ENCODE measurements at regions not wholly inside any gene's neighbourhood (a gene's known extent, or its start where the extent isn't known, plus 50 kb on each side); places are given as distances from the start of the nearest gene placed in this dataset.
"Not testable (repeated sequence)": the region's sequence is repeated elsewhere in the genome, so short reads cannot be mapped to it uniquely, and the experiment has no call there.

GRCh38 chr10:62590306-62590705 is 214.2 kb upstream of the ADO start:
- DNase-seq (ENCODE audit: low spot score), result no peak

- peak; percentile 72 for DNase-seq (ENCODE audit: low spot score)
These were observed 210.4 kb upstream of the ADO start for GRCh38 chr10:62594093-62594520.

DNA sequence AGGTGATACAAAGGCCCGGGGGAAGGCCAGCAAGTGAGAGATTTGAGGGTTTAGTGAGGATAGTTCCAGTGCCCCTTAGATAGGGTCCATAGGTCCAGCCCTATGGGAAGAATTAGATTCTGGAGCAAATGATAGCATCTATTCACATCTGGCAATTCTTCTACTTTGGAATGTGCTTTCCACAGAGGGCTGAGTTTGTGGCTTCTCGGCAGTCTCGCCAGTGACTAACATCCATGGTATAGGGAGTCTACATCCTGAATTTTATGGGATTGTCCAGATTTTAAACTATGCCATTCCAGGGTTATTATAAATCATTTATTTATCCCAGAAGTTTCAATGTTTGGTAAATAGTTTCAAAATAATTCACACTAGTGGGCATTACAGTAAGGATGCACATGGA is 207.3 kb upstream of the ADO start:
- peak; percentile 74 for DNase-seq (ENCODE audit: low spot score)

DNA sequence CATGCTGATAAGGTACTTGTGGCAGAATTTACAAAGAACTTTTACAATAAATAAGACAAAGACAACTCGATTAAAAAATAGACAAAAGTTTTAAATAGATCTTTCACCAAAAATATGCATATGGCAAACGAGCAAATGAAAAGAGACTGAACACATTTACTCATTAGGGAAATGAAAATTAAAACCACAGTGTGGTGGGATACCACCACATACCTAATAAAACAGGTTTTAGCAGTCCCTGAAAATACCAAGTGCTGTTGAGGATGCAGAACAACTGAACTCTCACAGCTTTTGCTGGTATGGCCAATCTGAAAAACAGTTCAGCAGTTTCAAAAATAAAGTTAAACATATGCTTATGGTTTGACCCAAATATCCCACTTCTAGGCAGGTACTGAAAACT is 205.4 kb upstream of the ADO start:
- no peak for DNase-seq (ENCODE audit: low spot score)

DNA sequence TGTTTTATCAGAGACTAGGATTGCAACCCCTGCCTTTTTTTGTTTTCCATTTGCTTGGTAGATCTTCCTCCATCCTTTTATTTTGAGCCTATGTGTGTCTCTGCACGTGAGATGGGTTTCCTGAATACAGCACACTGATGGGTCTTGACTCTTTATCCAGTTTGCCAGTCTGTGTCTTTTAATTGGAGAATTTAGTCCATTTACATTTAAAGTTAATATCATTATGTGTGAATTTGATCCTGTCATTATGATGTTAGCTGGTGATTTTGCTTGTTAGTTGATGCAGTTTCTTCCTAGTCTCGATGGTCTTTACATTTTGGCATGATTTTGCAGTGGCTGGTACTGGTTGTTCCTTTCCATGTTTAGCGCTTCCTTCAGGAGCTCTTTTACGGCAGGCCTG is 198.0 kb upstream of the ADO start:
- DNase-seq (ENCODE audit: low spot score), result not testable (repeated sequence)

DNA sequence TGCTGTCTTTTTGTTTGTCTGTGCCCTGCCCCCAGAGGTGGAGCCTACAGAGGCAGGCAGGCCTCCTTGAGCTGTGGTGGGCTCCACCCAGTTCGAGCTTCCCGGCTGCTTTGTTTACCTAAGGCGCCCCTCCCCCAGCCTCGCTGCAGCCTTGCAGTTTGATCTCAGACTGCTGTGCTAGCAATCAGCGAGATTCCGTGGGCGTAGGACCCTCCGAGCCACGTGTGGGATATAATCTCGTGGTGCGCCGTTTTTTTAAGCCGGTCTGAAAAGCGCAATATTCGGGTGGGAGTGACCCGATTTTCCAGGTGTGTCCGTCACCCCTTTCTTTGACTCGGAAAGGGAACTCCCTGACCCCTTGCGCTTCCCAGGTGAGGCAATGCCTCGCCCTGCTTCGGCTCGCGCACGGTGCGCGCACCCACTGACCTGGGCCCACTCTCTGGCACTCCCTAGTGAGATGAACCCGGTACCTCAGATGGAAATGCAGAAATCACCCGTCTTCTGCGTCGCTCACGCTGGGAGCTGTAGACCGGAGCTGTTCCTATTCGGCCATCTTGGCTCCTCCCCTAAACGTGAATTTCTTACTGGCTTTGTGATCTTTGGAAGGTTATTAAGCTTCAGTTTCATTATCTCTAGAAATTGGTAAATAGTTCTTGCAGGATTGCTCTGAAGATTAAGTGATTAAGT is 196.2 kb upstream of the ADO start:
- DNase-seq (ENCODE audit: low spot score), result not testable (repeated sequence)

GRCh38 chr10:62610649-62611229 is 193.8 kb upstream of the ADO start:
- DNase-seq (ENCODE audit: low spot score), result peak; percentile 85

DNA sequence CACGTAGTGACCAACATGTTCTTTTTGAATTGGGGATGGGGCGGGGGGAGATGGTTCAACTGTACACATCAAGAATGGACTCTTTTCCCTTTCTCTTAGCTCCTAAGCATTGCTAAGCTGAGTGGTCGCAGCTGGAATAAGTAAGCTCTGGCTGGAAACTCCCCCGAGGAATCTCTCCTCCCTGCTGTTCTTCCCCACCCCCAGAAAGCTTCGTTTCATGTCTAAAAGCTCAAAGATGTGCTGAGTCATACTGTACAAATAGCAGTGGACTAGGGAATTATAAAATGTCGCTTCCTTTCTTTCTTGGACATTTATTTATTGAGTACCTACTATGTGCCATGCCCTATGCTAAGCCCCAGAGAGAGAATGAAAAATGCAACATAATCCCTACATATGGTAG is 191.1 kb upstream of the ADO start:
- DNase-seq (ENCODE audit: low spot score), result peak; percentile 62

DNA sequence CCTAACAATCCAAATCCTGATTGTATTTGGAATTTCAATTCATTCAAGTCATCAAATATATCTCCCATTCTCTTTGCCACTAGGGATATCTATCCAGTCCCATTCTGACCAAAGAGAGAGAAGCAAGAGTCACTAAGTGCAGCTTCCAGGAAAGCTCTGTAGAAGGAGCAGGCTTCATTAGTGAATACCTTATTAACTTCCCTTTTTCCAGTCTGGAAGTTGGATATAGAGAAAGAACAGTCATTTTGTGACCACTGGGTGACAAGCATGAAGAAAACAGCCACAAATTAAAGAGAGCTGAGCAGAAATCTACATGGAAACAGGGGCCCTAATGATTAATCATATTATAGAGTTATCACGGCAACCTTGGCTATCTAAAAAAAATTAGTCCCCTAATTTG is 190.7 kb upstream of the ADO start:
- DNase-seq (ENCODE audit: low spot score), result no peak

DNA sequence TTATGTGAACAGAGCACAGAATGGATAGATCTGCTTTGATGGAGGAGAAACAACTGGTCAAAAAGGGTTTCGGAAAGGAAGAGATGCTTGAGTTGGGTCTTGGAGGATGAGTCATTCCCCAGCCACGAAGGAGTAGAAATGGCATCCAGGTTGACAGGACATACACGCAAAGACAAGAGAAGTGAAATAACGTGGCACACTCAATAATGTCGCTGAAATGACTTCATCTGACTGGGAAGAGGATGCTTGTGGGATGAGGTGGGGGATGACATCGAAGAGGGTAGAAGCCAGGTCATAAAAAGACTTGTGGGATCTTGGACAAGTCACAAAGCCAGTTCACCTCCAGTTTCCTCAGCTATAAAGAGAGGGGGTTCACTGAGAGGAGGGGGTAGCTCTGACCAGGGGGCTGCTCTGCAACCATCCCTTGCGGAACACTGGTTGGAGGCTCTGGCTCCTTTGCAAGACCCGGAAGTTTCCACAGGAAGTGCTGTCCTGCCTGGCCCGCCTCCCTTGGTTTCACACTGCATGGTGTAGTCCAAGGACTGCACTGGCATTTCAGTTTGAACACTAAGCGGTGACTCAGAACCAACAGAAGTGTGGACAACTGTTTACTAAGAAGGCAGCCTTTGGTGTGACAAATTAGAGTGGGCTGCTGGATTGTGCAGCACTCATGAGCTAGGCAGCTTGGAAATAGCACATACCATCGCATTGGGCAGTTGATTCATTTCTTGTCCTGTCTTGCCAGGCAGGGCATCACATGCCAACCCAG is 189.9 kb upstream of the ADO start:
- peak; percentile 57 for DNase-seq (ENCODE audit: low spot score)

- no peak for DNase-seq (ENCODE audit: low spot score)
These were observed 187.5 kb upstream of the ADO start for GRCh38 chr10:62616885-62617590.

- DNase-seq (ENCODE audit: low spot score), result no peak
These were observed 186.9 kb upstream of the ADO start for GRCh38 chr10:62617652-62618051.

DNA sequence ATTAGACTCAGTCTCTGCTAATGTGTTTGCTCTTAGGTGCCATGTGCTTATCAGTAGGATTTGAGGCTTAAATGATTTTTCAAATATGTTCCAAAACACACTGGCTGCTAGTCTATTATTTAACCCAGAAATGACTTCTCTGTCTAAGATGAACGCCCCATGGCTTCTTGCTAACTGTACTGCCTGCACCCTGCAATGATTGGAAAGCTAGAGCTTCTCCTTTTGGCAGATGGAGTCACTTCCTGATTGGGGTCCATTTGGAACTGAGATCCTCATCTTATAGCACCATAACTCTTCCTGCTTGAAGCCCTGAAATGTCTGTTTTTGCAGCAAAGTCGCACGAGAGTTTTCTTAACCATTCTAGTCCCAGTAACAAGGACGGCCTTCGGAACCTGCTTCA is 186.5 kb upstream of the ADO start:
- DNase-seq (ENCODE audit: low spot score), result no peak

GRCh38 chr10:62618576-62619412 is 185.7 kb upstream of the ADO start:
- peak; percentile 88 for DNase-seq (ENCODE audit: low spot score)

DNA sequence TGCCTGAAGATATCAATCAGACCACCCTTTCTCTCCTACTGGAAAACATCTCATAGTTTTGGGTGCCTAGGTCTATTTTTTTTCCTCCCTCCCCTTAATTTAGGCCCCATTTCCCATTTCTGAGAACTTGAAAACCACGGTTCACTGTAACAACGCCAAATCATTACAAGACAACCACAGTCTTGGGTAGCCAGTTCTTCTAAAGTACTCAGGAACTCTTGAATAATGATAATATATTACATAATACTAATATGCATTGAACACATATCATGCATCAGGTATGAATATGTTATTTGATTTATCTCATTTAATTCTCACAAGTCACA is 185.1 kb upstream of the ADO start:
- peak; percentile 21 for DNase-seq (ENCODE audit: low spot score)

DNA sequence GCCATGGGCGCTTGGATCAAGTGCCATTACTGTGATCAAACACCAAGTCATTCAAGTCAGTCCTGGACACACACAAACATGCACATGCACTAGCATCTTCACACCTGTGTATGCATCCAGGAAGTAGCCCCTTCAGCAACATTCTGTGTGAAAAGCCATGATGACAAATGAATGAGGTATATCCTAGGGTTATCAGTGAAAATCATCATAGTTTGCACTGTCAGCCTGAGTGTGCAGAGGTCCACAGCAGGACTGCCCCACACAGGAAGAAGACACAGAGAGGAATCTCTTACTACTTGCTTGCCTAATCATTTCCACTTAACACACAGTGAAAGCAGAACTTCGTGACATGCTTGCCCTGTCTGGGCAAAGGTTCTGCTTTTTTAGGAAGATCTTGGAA is 184.0 kb upstream of the ADO start:
- DNase-seq (ENCODE audit: low spot score), result no peak

DNA sequence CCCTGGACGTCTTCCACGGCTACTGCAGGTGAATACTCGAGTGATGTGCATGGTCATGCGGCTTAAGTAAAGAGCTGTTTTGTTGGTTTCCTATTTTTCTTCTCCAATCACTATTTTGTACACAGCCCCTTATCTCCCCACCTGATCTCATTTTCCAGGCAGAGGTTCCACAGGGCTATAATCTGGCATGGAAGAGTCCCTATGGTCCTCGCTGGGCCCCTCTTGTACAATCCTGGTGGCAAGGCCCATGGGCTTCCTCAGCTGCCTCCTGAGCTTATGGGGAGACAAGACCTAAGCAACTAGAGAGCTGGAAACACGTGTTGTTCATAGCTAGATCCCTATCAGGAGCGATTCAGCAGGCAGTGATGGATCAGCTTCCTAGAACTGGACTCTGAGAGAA is 181.3 kb upstream of the ADO start:
- no peak for DNase-seq (ENCODE audit: low spot score)

DNA sequence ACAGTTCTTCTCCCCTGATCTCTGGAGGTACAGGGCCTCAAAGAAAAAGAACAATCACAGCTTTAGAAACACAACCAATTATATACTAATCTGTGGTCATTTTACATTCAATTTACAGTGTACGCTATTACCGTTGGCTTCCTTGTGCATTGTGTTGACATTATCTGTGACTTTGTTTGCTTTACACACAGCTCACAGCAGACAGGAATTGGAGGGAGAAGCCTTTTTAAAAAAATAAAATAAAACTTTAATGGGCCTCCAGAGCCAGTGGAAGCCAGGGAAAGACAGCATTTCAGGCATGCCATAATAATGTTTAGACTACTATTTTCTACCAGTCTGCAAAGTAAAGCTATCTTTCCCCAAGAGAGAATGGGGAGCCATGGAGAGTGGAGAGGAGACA is 179.0 kb upstream of the ADO start:
- DNase-seq (ENCODE audit: low spot score), result no peak

DNA sequence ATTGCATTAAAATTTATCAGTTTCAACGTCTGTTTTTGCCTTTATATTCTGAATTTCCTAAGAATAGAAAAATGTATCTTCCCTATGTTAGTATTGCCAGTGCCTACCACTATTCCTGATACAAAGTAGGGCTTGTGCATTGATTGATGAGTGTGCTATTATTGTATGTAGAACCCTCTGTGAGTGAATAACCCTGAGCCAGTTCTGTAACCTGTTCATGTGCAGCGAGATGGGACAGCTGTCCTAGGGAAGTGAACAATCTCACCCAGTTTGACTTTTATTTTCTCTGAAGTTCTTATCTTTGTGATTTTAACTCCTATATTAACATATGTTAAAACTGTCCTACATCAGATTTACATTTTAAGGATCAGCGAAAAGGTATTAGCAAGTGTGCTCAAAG is 178.4 kb upstream of the ADO start:
- DNase-seq (ENCODE audit: low spot score), result no peak

DNA sequence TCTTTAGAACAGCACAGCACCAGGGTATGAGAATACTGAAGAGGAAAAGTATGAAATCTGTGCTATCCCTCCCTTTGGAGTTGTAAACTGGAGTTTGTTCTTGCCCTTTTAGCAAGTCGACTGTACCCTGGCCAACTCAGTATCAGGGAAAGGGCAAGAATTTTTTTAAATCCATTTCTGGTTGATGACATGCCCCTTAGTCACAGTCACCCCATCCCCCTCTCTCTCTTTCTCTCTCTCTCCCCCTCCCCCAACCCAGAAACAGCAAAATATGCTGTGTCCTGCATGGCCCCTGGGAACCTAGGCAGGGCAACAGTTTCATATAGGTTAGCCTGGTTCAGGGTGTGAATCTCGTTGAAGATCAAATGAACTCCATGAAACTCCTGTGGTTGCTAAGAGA is 177.7 kb upstream of the ADO start:
- peak; percentile 40 for DNase-seq (ENCODE audit: low spot score)

DNA sequence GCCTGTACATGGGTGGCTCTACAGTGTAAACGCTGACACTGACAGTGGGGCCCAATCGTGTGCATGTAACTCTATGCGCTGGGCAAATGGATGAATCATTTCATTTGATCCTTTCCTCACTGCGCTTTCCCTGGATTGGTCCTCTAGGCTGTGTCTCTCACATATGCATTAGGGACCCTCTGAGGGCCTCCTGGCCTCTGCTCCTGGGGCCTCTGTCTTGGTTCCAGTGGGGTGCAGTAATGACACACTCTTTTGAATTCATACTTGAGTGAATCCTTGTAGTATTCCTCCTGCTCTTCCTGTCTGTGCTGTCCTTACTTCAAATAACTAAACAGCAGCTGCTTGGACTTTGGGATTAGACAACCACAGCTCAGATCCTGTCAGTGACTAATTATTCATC is 176.5 kb upstream of the ADO start:
- DNase-seq (ENCODE audit: low spot score), result no peak

DNA sequence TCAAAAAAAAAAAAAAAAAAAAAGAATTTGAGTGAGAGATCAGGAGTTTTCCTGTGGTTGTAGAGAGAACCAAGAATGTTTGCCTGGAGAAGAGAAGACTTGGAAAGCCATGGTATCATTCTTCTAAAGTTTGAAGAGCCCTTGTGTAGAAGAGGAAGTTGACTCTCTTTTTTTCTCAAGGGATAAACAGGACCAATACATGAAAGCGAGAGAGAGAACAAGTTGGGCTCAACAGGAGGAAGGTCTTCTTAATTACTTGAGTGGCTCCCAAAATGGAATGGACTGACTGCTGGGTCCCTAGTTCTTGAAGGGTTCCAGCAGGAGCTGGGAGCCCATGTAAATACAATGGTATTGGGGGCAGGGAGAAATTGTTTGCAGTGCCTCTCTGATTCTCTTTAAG is 173.3 kb upstream of the ADO start:
- no peak for DNase-seq (ENCODE audit: low spot score)
